Astrocyte of the spinal cord (primary cell): ENCODE measurements at regions not wholly inside any gene's neighbourhood (a gene's known extent, or its start where the extent isn't known, plus 50 kb on each side); places are given as distances from the start of the nearest gene placed in this dataset.
"Not testable (repeated sequence)": the region's sequence is repeated elsewhere in the genome, so short reads cannot be mapped to it uniquely, and the experiment has no call there.

Experiments
- DNase-seq: peaks from one replicate; pipeline ENCODE4 v3.0.0; 2011; ENCODE audit warnings: low read depth, low spot score
- H3K4me3 ChIP-seq: 2 replicates; pipeline ENCODE4 v1.5.1; 2011; ENCODE audit warnings: low read depth, mild to moderate bottlenecking, low read length, moderate library complexity
- CTCF ChIP-seq: IDR thresholded peaks from 2 replicates; pipeline ENCODE4 v1.5.1; 2012; ENCODE audit warnings: low read depth, mild to moderate bottlenecking, low read length, inconsistent platforms
- in situ Hi-C: cut with HindIII; loops from 2 replicates; pipeline ENCODE4 v1.10.0; 2017; ENCODE audit warnings: low sequenced_read_pairs

GRCh38 chr11:93041682-93042081 is 72.2 kb downstream of the MTNR1B start:
- in situ Hi-C loops, result no loop called here
- no peak overlapping the region for H3K4me3 ChIP-seq
- TF ChIP-seq CTCF, result no peak
- no peak for DNase-seq

GRCh38 chr11:93043186-93043585 is 73.7 kb downstream of the MTNR1B start:
- DNase-seq, in situ Hi-C loops, H3K4me3 ChIP-seq: not testable (repeated sequence)

- no peak for DNase-seq
- in situ Hi-C loops, result no loop called here
- no peak overlapping the region for H3K4me3 ChIP-seq
- TF ChIP-seq CTCF, result no peak
Measured at GRCh38 chr11:93049740-93050139, 80.3 kb downstream of the MTNR1B start.

- TF ChIP-seq CTCF, result no peak
- in situ Hi-C loops, result no loop called here
- peak; percentile 47 for DNase-seq
- H3K4me3 ChIP-seq, result no peak overlapping the region
Measured at GRCh38 chr11:93051186-93051585, 81.7 kb downstream of the MTNR1B start.

- in situ Hi-C loops, result no loop called here
- H3K4me3 ChIP-seq, result no peak overlapping the region
- no peak for DNase-seq
- TF ChIP-seq CTCF, result no peak
Measured at GRCh38 chr11:93053864-93054263, 84.4 kb downstream of the MTNR1B start.

- in situ Hi-C loops, result no loop called here
- no peak for TF ChIP-seq CTCF
- peak; percentile 19 for DNase-seq
- no peak overlapping the region for H3K4me3 ChIP-seq
Measured at GRCh38 chr11:93054279-93054678, 84.8 kb downstream of the MTNR1B start.

GRCh38 chr11:93054881-93055280 is 85.4 kb downstream of the MTNR1B start:
- peak; percentile 95 for DNase-seq
- in situ Hi-C loops, result no loop called here
- TF ChIP-seq CTCF, result no peak
- no peak overlapping the region for H3K4me3 ChIP-seq
